ENCODE measurements at regions not wholly inside any gene's neighbourhood (a gene's known extent, or its start where the extent isn't known, plus 50 kb on each side); places are given as distances from the start of the nearest gene placed in this dataset.

- no peaks in the 10 kb centered on the region for H3K79me2 ChIP-seq (ENCODE audit: low read length)
- H3K4me3 ChIP-seq (ENCODE audit: low read length) = no peak overlapping the region
- no peak overlapping the region for H2AFZ ChIP-seq (ENCODE audit: low read length)
- no peaks in the 10 kb centered on the region for H4K20me1 ChIP-seq (ENCODE audit: insufficient read depth, low read length)
- TF ChIP-seq CTCF (IDR thresholded peaks at IDR 0.05; ENCODE audit: low read length) (no peak), EZH2 (optimal IDR thresholded peaks at IDR 0.05; ENCODE audit: low read depth, low read length) (no peak), EZH2phosphoT487 (IDR thresholded peaks at IDR 0.05; ENCODE audit: low read length) (no peak)
- DNase-seq = no peak
- H3K4me2 ChIP-seq (ENCODE audit: low read depth, low read length) = no peak overlapping the region
- H3K27me3 ChIP-seq (replicated peaks; ENCODE audit: insufficient read depth, low read length) = no peaks in the 10 kb centered on the region
- H3K27ac ChIP-seq (ENCODE audit: low read length) = no peak overlapping the region
- H3K4me1 ChIP-seq (ENCODE audit: low read length) = no peaks in the 10 kb centered on the region
- no peaks in the 10 kb centered on the region for H3K36me3 ChIP-seq (replicated peaks; ENCODE audit: insufficient read depth, low read length)
- H3K9me2 ChIP-seq (replicated peaks; ENCODE audit: insufficient read depth, low read length) = no peaks in the 10 kb centered on the region
- no peaks in the 10 kb centered on the region for H3F3A ChIP-seq (ENCODE audit: insufficient read depth, low read length)
- H3K9ac ChIP-seq (ENCODE audit: low read length) = no peak overlapping the region
- H3K9me3 ChIP-seq (replicated peaks; ENCODE audit: insufficient read depth, low read length) = no peaks in the 10 kb centered on the region
Measured at GRCh38 chr15:39282663-39283208, 298.1 kb upstream of the THBS1 start.

- Histone ChIP-seq H3K27ac (ENCODE audit: low read length) (no peak overlapping the region), H3K36me3 (replicated peaks; ENCODE audit: insufficient read depth, low read length) (no peaks in the 10 kb centered on the region), H3K9ac (ENCODE audit: low read length) (no peak overlapping the region), H3K4me3 (ENCODE audit: low read length) (no peak overlapping the region), H3K9me3 (replicated peaks; ENCODE audit: insufficient read depth, low read length) (no peaks in the 10 kb centered on the region), H3K4me2 (ENCODE audit: low read depth, low read length) (no peak overlapping the region), H3F3A (ENCODE audit: insufficient read depth, low read length) (no peaks in the 10 kb centered on the region), H3K4me1 (ENCODE audit: low read length) (no peaks in the 10 kb centered on the region), H4K20me1 (ENCODE audit: insufficient read depth, low read length) (no peaks in the 10 kb centered on the region), H3K9me2 (replicated peaks; ENCODE audit: insufficient read depth, low read length) (no peaks in the 10 kb centered on the region), H3K27me3 (replicated peaks; ENCODE audit: insufficient read depth, low read length) (no peaks in the 10 kb centered on the region), H2AFZ (ENCODE audit: low read length) (no peak overlapping the region), H3K79me2 (ENCODE audit: low read length) (no peaks in the 10 kb centered on the region)
- DNase-seq = no peak
- no peak for TF ChIP-seq EZH2phosphoT487 (IDR thresholded peaks at IDR 0.05; ENCODE audit: low read length)
- no peak for TF ChIP-seq EZH2 (optimal IDR thresholded peaks at IDR 0.05; ENCODE audit: low read depth, low read length)
- no peak for TF ChIP-seq CTCF (IDR thresholded peaks at IDR 0.05; ENCODE audit: low read length)
Measured at GRCh38 chr15:39283531-39283930, 297.3 kb upstream of the THBS1 start.

GRCh38 chr15:39285071-39285470 is 295.8 kb upstream of the THBS1 start:
- Histone ChIP-seq H2AFZ (ENCODE audit: low read length) (no peak overlapping the region), H3K9me2 (replicated peaks; ENCODE audit: insufficient read depth, low read length) (no peaks in the 10 kb centered on the region), H3K4me2 (ENCODE audit: low read depth, low read length) (no peak overlapping the region), H4K20me1 (ENCODE audit: insufficient read depth, low read length) (no peaks in the 10 kb centered on the region), H3K79me2 (ENCODE audit: low read length) (no peaks in the 10 kb centered on the region), H3K9me3 (replicated peaks; ENCODE audit: insufficient read depth, low read length) (no peaks in the 10 kb centered on the region), H3K27me3 (replicated peaks; ENCODE audit: insufficient read depth, low read length) (no peaks in the 10 kb centered on the region), H3F3A (ENCODE audit: insufficient read depth, low read length) (no peaks in the 10 kb centered on the region), H3K27ac (ENCODE audit: low read length) (no peak overlapping the region), H3K9ac (ENCODE audit: low read length) (no peak overlapping the region), H3K4me1 (ENCODE audit: low read length) (no peaks in the 10 kb centered on the region), H3K4me3 (ENCODE audit: low read length) (no peak overlapping the region), H3K36me3 (replicated peaks; ENCODE audit: insufficient read depth, low read length) (no peaks in the 10 kb centered on the region)
- no peak for TF ChIP-seq CTCF (IDR thresholded peaks at IDR 0.05; ENCODE audit: low read length)
- TF ChIP-seq EZH2phosphoT487 (IDR thresholded peaks at IDR 0.05; ENCODE audit: low read length) = no peak
- TF ChIP-seq EZH2 (optimal IDR thresholded peaks at IDR 0.05; ENCODE audit: low read depth, low read length) = no peak
- no peak for DNase-seq

Measured in MM.1S (cell line).